Endodermal cell (in vitro differentiated cells): ENCODE measurements at regions not wholly inside any gene's neighbourhood (a gene's known extent, or its start where the extent isn't known, plus 50 kb on each side); places are given as distances from the start of the nearest gene placed in this dataset.

Source experiments
- DNase-seq: peaks from one replicate; pipeline ENCODE4 v3.0.0-alpha.2; 2017
- H3K27ac ChIP-seq: 2 replicates; pipeline ENCODE4 v1.5.1; 2013; ENCODE audit warnings: mild to moderate bottlenecking, low read depth, low read length, moderate library complexity
- H3K27me3 ChIP-seq: 2 replicates; pipeline ENCODE4 v1.6.1; 2013; ENCODE audit warnings: mild to moderate bottlenecking, low read length, moderate library complexity; ENCODE audit not compliant: insufficient read depth, control insufficient read depth, poor library complexity, severe bottlenecking
- H3K36me3 ChIP-seq: 2 replicates; pipeline ENCODE4 v1.7.0; 2013; ENCODE audit warnings: mild to moderate bottlenecking, low read length, moderate library complexity; ENCODE audit not compliant: control insufficient read depth, insufficient read depth
- H3K4me1 ChIP-seq: one replicate; pipeline ENCODE4 v1.7.0; 2013; ENCODE audit warnings: low read length; ENCODE audit not compliant: control insufficient read depth, insufficient read depth
- H3K4me3 ChIP-seq: 2 replicates; pipeline ENCODE4 v1.5.1; 2013; ENCODE audit warnings: mild to moderate bottlenecking, low read length, moderate library complexity
- H3K9ac ChIP-seq: 2 replicates; pipeline ENCODE4 v1.6.1; 2013; ENCODE audit warnings: mild to moderate bottlenecking, low read length, moderate library complexity; ENCODE audit not compliant: poor library complexity, severe bottlenecking; ENCODE audit errors: extremely low read depth
- H3K9me3 ChIP-seq: 2 replicates; pipeline ENCODE4 v1.6.1; 2013; ENCODE audit warnings: mild to moderate bottlenecking, low read length, moderate library complexity; ENCODE audit not compliant: control insufficient read depth
- H3K27ac Mint-ChIP-seq: 2 replicates; pipeline ENCODE4 v1.8.0; 2020; ENCODE audit warnings: mixed read lengths
- H3K27me3 Mint-ChIP-seq: 2 replicates; pipeline ENCODE4 v1.8.0; 2021; ENCODE audit warnings: mild to moderate bottlenecking, mixed read lengths; ENCODE audit not compliant: insufficient read depth
- H3K36me3 Mint-ChIP-seq: 2 replicates; pipeline ENCODE4 v1.8.0; 2020; ENCODE audit warnings: low read depth, mixed read lengths
- H3K4me1 Mint-ChIP-seq: 2 replicates; pipeline ENCODE4 v1.8.0; 2020; ENCODE audit warnings: mixed read lengths
- H3K4me3 Mint-ChIP-seq: 2 replicates; pipeline ENCODE4 v1.8.0; 2020; ENCODE audit warnings: mild to moderate bottlenecking, moderate library complexity, mixed read lengths
- H3K9me3 Mint-ChIP-seq: 2 replicates; pipeline ENCODE4 v1.8.0; 2020; ENCODE audit warnings: mild to moderate bottlenecking, mixed read lengths
- CTCF ChIP-seq: fragments of 200-600 bp; sonication (generic); conservative IDR thresholded peaks from 2 replicates; pipeline ENCODE4 v1.5.0; 2021; ENCODE audit warnings: antibody characterized with exemption, mild to moderate bottlenecking
- WGBS, 2 experiments: methylation state at CpG; one replicate each; pipeline versions ENCODE4 v1.1.5 to v1.1.7; 2013; ENCODE audit warnings: missing lambda C conversion rate in 2 of 2, mixed read lengths in 1 of 2; ENCODE audit not compliant: insufficient coverage in 1 of 2, insufficient read length in 1 of 2; 5-methylcytosine and 5-hydroxymethylcytosine counted together

GRCh38 chr1:164183854-164184635 lies 374.9 kb upstream of the PBX1 start:
- H3K4me1 ChIP-seq = no peaks in the 10 kb centered on the region
- H3K9ac ChIP-seq = no peak overlapping the region
- Mint-ChIP-seq H3K9me3 (no peaks in the 10 kb centered on the region), H3K27me3 (no peaks in the 10 kb centered on the region), H3K4me1 (no peaks in the 10 kb centered on the region), H3K36me3 (no peaks in the 10 kb centered on the region), H3K27ac (no peak overlapping the region), H3K4me3 (no peak overlapping the region)
- H3K36me3 ChIP-seq = no peaks in the 10 kb centered on the region
- no peak overlapping the region for H3K4me3 ChIP-seq
- no peak for TF ChIP-seq CTCF
- no peaks in the 10 kb centered on the region for H3K9me3 ChIP-seq
- H3K27ac ChIP-seq = no peak overlapping the region
- H3K27me3 ChIP-seq = no peaks in the 10 kb centered on the region
- no peak for DNase-seq
- 84 to 100% methylated on average over 3 to 4 of the region's 4 CpGs for WGBS, 2 experiments

- H3K36me3 Mint-ChIP-seq = no peaks in the 10 kb centered on the region
- no peak for DNase-seq
- no peak for TF ChIP-seq CTCF
- H3K4me3 ChIP-seq = no peak overlapping the region
- H3K4me1 Mint-ChIP-seq = no peaks in the 10 kb centered on the region
- no peaks in the 10 kb centered on the region for H3K9me3 Mint-ChIP-seq
- 89 to 94% methylated on average over 2 to 4 of the region's 5 CpGs for WGBS, 2 experiments
- no peak overlapping the region for H3K27ac Mint-ChIP-seq
- no peaks in the 10 kb centered on the region for H3K27me3 Mint-ChIP-seq
- no peak overlapping the region for H3K9ac ChIP-seq
- H3K9me3 ChIP-seq = no peaks in the 10 kb centered on the region
- H3K27ac ChIP-seq = no peak overlapping the region
- no peaks in the 10 kb centered on the region for H3K27me3 ChIP-seq
- no peak overlapping the region for H3K4me3 Mint-ChIP-seq
- no peaks in the 10 kb centered on the region for H3K4me1 ChIP-seq
- H3K36me3 ChIP-seq = no peaks in the 10 kb centered on the region
Measured at GRCh38 chr1:164186881-164187280, 372.1 kb upstream of the PBX1 start.

- Mint-ChIP-seq H3K36me3 (no peaks in the 10 kb centered on the region), H3K4me1 (no peaks in the 10 kb centered on the region), H3K4me3 (no peak overlapping the region), H3K9me3 (peaks cover under 1% of the 10 kb centered on the region), H3K27me3 (no peaks in the 10 kb centered on the region), H3K27ac (no peak overlapping the region)
- H3K4me3 ChIP-seq = no peak overlapping the region
- no peak for DNase-seq
- H3K36me3 ChIP-seq = no peaks in the 10 kb centered on the region
- no peak for TF ChIP-seq CTCF
- 55 to 73% methylated on average over 3 to 4 of the region's 4 CpGs for WGBS, 2 experiments
- H3K4me1 ChIP-seq = no peaks in the 10 kb centered on the region
- H3K9ac ChIP-seq = no peak overlapping the region
- no peaks in the 10 kb centered on the region for H3K27me3 ChIP-seq
- no peaks in the 10 kb centered on the region for H3K9me3 ChIP-seq
- no peak overlapping the region for H3K27ac ChIP-seq
Measured at GRCh38 chr1:164188497-164188896, 370.5 kb upstream of the PBX1 start.
